Esophagus muscularis mucosa (tissue), 4 donors: ENCODE measurements at regions not wholly inside any gene's neighbourhood (a gene's known extent, or its start where the extent isn't known, plus 50 kb on each side); places are given as distances from the start of the nearest gene placed in this dataset.
A peak's percentile ranks its signal among the peaks of the same experiment; 100 is the strongest.

Source experiments
- DNase-seq: peaks from one replicate; pipeline ENCODE4 v3.0.0-alpha.2; 2017; ENCODE audit errors: extremely low spot score
- H3K27ac ChIP-seq, 4 donors: fragments of 200-600 bp; sonication (generic); replicated peaks in 1 of 4; 1 replicate in 3 of 4; 2 replicates in 1 of 4; pipeline ENCODE4 v1.5.1; 2016 to 2019; ENCODE audit warnings: mild to moderate bottlenecking in 1 of 4
- H3K27me3 ChIP-seq, 4 donors: fragments of 200-600 bp; sonication (generic); one replicate each; pipeline versions ENCODE4 v1.5.1 to v1.6.0; 2016 to 2019
- H3K36me3 ChIP-seq, 4 donors: fragments of 200-600 bp; sonication (generic); one replicate each; pipeline ENCODE4 v1.5.1; 2016 to 2019
- H3K4me1 ChIP-seq, 4 donors: fragments of 200-600 bp; sonication (generic); one replicate each; pipeline ENCODE4 v1.5.1; 2016 to 2019
- H3K4me3 ChIP-seq, 4 donors: fragments of 200-600 bp; sonication (generic); 1 replicate in 2 of 4; 2 replicates in 2 of 4; pipeline ENCODE4 v1.5.1; 2016 to 2019; ENCODE audit warnings: mild to moderate bottlenecking in 4 of 4, moderate library complexity in 1 of 4
- H3K9me3 ChIP-seq, 4 donors: fragments of 200-600 bp; sonication (generic); 1 replicate in 3 of 4; 2 replicates in 1 of 4; pipeline ENCODE4 v1.5.1; 2016 to 2019
- EP300 ChIP-seq: sonication (generic); formaldehyde crosslinking; IDR thresholded peaks from one replicate; pipeline ENCODE4 v1.6.1; 2017; ENCODE audit warnings: antibody characterized with exemption
- POLR2A ChIP-seq: fragments of 450-650 bp; IDR thresholded peaks from one replicate; pipeline ENCODE4 v1.6.1; 2017; ENCODE audit warnings: antibody characterized with exemption, moderate library complexity, mild to moderate bottlenecking, low read depth
- POLR2AphosphoS5 ChIP-seq, 2 donors: sonication (generic); formaldehyde crosslinking; IDR thresholded peaks; one replicate each; pipeline ENCODE4 v1.6.1; 2017; ENCODE audit warnings: antibody characterized with exemption in 2 of 2
- WGBS: methylation state at CpG from one replicate; pipeline ENCODE4 v1.1.5; 2018; 5-methylcytosine and 5-hydroxymethylcytosine counted together
- intact Hi-C: fragments of 100-400 bp; cut with DNase I; formaldehyde crosslinking; loops from one replicate; pipeline ENCODE4 v1.15.1; 2023
- TF ChIP-seq, protein P1 (sequence below), 3 experiments: fragments of 200-600 bp in 2 of 3; fragments of 450-650 bp in 1 of 3; sonication (generic) in 2 of 3; IDR thresholded peaks; one replicate each; pipeline ENCODE4 v1.5.1; 2017 to 2019; ENCODE audit warnings: antibody characterized with exemption in 3 of 3, mild to moderate bottlenecking in 2 of 3, moderate library complexity in 1 of 3

DNA sequence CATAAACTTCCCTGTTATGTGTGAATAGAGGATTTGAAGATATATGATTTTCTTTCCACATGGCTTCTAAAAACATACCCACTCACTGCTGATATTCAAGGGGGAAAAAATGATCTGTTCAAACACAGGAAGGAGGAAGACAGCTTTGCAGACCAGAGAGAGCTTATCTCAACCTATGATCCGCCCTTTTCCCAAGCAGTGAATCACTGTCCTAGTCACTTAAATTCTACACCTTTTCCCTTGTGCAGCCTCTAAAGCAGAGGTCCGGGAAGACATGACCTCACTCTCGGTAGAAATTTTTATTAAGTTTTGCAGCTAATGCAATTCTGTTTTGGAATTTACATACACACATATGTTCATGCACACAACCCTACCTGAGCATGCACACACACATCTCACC lies 197.2 kb downstream of the DIRAS2 start:
- no peak overlapping the region for H3K4me3 ChIP-seq
- no peak overlapping the region for H3K27ac ChIP-seq
- peaks cover 0 to 54% (median 4%) of the 10 kb centered on the region in 4 donors for H3K27me3 ChIP-seq
- H3K36me3 ChIP-seq: no peaks in the 10 kb centered on the region
- intact Hi-C loops: no loop called here
- H3K4me1 ChIP-seq: no peaks in the 10 kb centered on the region
- WGBS: 74% methylated on average over 3 of the region's 3 CpGs
- DNase-seq: no peak
- H3K9me3 ChIP-seq: no peaks in the 10 kb centered on the region
- TF ChIP-seq, protein P1, sequence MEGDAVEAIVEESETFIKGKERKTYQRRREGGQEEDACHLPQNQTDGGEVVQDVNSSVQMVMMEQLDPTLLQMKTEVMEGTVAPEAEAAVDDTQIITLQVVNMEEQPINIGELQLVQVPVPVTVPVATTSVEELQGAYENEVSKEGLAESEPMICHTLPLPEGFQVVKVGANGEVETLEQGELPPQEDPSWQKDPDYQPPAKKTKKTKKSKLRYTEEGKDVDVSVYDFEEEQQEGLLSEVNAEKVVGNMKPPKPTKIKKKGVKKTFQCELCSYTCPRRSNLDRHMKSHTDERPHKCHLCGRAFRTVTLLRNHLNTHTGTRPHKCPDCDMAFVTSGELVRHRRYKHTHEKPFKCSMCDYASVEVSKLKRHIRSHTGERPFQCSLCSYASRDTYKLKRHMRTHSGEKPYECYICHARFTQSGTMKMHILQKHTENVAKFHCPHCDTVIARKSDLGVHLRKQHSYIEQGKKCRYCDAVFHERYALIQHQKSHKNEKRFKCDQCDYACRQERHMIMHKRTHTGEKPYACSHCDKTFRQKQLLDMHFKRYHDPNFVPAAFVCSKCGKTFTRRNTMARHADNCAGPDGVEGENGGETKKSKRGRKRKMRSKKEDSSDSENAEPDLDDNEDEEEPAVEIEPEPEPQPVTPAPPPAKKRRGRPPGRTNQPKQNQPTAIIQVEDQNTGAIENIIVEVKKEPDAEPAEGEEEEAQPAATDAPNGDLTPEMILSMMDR (IDR thresholded peaks at IDR 0.05): no peak
- TF ChIP-seq POLR2AphosphoS5 (IDR thresholded peaks at IDR 0.05): no peak

DNA sequence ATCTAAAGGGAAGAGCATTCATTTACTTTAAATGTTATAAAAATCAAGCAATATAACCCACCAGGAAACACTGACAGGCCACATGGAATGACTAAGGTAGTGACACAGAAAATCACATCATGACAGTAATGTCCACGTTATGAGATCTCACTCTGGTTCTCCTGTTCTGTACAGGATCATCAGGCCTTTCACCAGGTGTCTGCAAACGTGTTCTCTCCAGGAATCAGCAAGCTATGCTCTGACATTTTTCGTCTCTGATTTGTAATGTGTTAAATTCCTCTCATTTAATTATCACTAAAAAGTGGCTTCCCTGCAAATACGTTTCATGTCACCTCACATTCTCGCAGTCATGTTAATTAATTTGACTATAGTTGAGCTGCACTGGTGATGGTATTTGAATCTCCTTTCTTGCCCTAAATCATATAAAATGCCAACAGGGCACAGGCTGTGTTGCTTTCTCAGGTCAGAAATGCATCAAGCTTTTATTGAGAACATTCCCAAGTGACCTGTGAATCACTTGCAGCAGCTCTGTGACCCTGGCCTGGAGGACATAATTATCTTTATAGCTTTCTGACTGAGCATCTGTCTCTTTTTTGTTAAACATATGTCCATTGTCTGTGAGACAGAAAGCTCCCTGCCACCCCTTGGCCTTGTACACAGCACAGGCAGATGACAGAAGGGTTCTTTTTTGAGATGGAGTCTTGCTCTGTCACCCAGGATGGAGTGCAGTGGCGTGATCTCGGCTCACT lies 196.2 kb downstream of the DIRAS2 start:
- Histone ChIP-seq H3K36me3 (no peaks in the 10 kb centered on the region), H3K9me3 (no peaks in the 10 kb centered on the region), H3K4me3 (no peak overlapping the region), H3K4me1 (no peaks in the 10 kb centered on the region), H3K27ac (no peak overlapping the region), H3K27me3 (peaks cover 0 to 54% (median 4%) of the 10 kb centered on the region in 4 donors)
- WGBS: 77% methylated on average over 7 of the region's 7 CpGs
- TF ChIP-seq POLR2AphosphoS5 (IDR thresholded peaks at IDR 0.05) (no peak), POLR2A (no peak), EP300 (no peak)
- TF ChIP-seq, protein P1 (IDR thresholded peaks at IDR 0.05): no peak
- DNase-seq: no peak
- intact Hi-C loops: no loop called here

DNA sequence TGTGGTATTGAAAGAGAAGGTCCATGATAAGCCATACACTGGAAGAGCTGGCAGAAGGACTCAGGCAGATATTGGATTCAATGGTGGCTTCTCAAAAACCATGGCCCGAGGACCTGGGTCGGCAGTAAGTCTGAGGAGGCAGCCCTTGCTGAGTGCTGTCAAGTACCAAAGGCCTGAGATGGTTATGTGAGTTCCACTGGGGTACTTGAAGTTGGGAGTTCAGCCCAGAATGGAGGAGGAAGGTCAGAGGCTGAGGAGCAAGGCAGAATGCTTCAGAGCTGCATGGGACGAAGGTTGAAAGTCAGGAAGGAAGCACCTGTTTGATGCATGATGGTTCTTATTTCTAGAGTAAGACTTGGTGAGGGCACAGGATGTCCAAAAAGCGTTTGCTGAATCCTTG lies 194.9 kb downstream of the DIRAS2 start:
- Histone ChIP-seq H3K4me1 (no peaks in the 10 kb centered on the region), H3K36me3 (no peaks in the 10 kb centered on the region), H3K9me3 (no peaks in the 10 kb centered on the region), H3K27ac (no peak overlapping the region), H3K4me3 (no peak overlapping the region), H3K27me3 (peaks cover 0 to 48% (median 0%) of the 10 kb centered on the region in 4 donors)
- no peak for TF ChIP-seq POLR2A
- intact Hi-C loops: no loop called here
- 91% methylated on average over 4 of the region's 4 CpGs for WGBS
- DNase-seq: peak; percentile 83

DNA sequence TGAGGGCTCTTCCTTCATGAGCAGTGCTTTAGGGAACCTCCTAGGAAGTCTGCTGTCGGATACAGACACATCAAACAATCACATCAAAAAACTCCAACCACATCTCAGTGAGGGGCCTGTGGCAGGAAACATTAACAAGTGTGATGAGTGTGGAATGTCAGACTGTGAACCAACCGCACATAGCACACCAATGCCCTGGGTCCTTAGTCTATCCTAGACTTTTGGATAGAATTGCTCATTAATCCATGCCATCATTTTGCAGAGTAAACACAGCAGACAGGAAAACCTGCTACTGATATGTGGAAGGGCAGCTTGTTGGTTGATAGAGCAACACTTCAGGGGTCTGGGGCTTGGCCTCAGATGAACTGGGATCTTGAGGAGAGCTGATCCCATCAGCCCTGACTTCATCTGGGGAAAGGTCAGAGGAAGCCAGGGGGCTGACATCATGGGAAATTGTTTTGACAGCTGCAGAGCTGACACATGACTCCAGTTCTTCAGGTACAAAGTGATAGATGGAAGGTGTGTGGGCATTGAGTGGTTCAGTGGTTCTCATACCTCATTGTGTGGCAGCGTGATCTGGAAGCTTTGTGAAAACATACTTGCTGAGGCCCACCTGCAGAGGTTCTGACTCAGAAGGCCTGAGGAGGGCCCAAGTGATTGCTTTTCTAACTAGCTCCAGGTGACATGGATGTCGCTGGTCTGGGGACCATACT lies 193.3 kb downstream of the DIRAS2 start:
- whole genome bisulfite sequencing: 49% methylated on average over 3 of the region's 4 CpGs
- Histone ChIP-seq H3K4me1 (no peaks in the 10 kb centered on the region), H3K27ac (no peak overlapping the region), H3K9me3 (no peaks in the 10 kb centered on the region), H3K27me3 (peaks cover 0 to 33% (median 0%) of the 10 kb centered on the region in 4 donors), H3K4me3 (no peak overlapping the region), H3K36me3 (no peaks in the 10 kb centered on the region)
- intact Hi-C loops: no loop called here
- DNase-seq: peak; percentile 89
- no peak for TF ChIP-seq EP300
- TF ChIP-seq POLR2AphosphoS5 (IDR thresholded peaks at IDR 0.05): no peak
- TF ChIP-seq POLR2A: no peak
- TF ChIP-seq, protein P1 (IDR thresholded peaks at IDR 0.05): no peak

DNA sequence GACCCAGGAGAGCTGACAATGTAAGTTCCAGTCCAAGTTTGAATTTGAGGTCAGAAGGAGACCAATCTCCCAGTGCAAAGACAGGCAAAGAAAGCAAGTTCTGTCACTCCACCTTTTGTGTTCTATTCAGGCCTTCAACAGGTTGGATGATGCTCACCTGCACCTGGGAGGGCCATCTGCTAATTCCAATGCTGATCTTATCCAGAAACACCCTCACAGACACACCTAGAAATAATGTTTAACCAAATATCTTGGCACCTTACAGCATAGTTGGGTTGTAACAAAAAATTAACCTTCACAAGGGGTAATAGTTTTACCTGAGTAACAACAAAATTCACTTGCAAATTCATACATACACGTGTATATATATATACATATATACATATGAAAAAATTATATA lies 190.8 kb downstream of the DIRAS2 start:
- no peaks in the 10 kb centered on the region for H3K36me3 ChIP-seq
- TF ChIP-seq POLR2AphosphoS5 (IDR thresholded peaks at IDR 0.05): no peak
- TF ChIP-seq, protein P1 (IDR thresholded peaks at IDR 0.05): no peak
- TF ChIP-seq POLR2A: no peak
- no peak for TF ChIP-seq EP300
- H3K27me3 ChIP-seq: peaks cover 0 to 23% (median 0%) of the 10 kb centered on the region in 4 donors
- intact Hi-C loops: no loop called here
- no peaks in the 10 kb centered on the region for H3K9me3 ChIP-seq
- H3K27ac ChIP-seq: no peak overlapping the region
- no peak for DNase-seq
- WGBS: 0% methylated on average over 1 of the region's 1 CpG
- H3K4me1 ChIP-seq: no peaks in the 10 kb centered on the region
- no peak overlapping the region for H3K4me3 ChIP-seq
